NB4 (cell line): ENCODE measurements at regions not wholly inside any gene's neighbourhood (a gene's known extent, or its start where the extent isn't known, plus 50 kb on each side); places are given as distances from the start of the nearest gene placed in this dataset.

Source experiments
- CTCF ChIP-seq: IDR thresholded peaks from one replicate; pipeline ENCODE4 v1.5.1; 2012; ENCODE audit warnings: low read depth, low read length
- MAX ChIP-seq: IDR thresholded peaks from 2 replicates; pipeline ENCODE4 v1.6.1; 2011; ENCODE audit warnings: low read depth, low read length
- MYC ChIP-seq: IDR thresholded peaks from 2 replicates; pipeline ENCODE4 v1.6.1; 2011; ENCODE audit warnings: low read depth, low read length
- POLR2A ChIP-seq: IDR thresholded peaks from 2 replicates; pipeline ENCODE4 v1.6.1; 2011; ENCODE audit warnings: mild to moderate bottlenecking; ENCODE audit not compliant: insufficient read length; ENCODE audit errors: extremely low read depth

GRCh38 chr7:41755096-41755495, 52.2 kb upstream of the INHBA start:
- no peak for TF ChIP-seq CTCF
- no peak for TF ChIP-seq MYC
- no peak for TF ChIP-seq POLR2A
- TF ChIP-seq MAX = no peak
